ENCODE measurements at regions not wholly inside any gene's neighbourhood (a gene's known extent, or its start where the extent isn't known, plus 50 kb on each side); places are given as distances from the start of the nearest gene placed in this dataset.
A peak's percentile ranks its signal among the peaks of the same experiment; 100 is the strongest.

DNA sequence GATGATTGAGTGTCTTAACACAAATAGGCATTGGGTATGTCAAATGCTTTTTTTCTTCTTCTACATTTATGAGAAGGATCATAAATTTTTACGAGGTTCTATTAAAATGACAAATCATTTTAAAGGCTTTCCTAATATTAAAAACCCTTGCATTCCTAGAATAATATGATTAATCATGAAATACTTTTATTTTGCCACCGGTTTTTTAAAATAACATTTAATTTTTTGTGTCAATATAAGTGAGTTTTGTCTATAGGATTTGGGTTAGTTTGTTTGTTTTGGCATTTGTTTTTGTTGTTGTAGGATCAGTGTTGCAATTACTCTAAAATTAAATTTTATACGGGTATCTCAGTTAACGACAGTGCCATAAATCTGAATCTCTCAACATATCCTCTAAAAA lies 169.7 kb upstream of the STK26 start:
- no peaks in the 10 kb centered on the region for H3K36me3 ChIP-seq (ENCODE audit: control insufficient read depth in 4 of 4, insufficient read depth in 4 of 4, low read length in 4 of 4)
- TF ChIP-seq, protein P1, sequence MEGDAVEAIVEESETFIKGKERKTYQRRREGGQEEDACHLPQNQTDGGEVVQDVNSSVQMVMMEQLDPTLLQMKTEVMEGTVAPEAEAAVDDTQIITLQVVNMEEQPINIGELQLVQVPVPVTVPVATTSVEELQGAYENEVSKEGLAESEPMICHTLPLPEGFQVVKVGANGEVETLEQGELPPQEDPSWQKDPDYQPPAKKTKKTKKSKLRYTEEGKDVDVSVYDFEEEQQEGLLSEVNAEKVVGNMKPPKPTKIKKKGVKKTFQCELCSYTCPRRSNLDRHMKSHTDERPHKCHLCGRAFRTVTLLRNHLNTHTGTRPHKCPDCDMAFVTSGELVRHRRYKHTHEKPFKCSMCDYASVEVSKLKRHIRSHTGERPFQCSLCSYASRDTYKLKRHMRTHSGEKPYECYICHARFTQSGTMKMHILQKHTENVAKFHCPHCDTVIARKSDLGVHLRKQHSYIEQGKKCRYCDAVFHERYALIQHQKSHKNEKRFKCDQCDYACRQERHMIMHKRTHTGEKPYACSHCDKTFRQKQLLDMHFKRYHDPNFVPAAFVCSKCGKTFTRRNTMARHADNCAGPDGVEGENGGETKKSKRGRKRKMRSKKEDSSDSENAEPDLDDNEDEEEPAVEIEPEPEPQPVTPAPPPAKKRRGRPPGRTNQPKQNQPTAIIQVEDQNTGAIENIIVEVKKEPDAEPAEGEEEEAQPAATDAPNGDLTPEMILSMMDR (IDR thresholded peaks at IDR 0.05; ENCODE audit: control extremely low read depth, extremely low read depth): no peak
- no peak for DNase-seq
- H3K9ac ChIP-seq (ENCODE audit: insufficient read depth in 1 of 2, low read length in 2 of 2): no peak overlapping the region
- H3K27ac ChIP-seq (ENCODE audit: low read depth in 1 of 2, low read length in 1 of 2): no peak overlapping the region
- ATAC-seq (ENCODE audit: insufficient read depth, low FRiP score): no peak
- H3K9me3 ChIP-seq (ENCODE audit: control insufficient read depth in 4 of 4, insufficient read depth in 3 of 4, low read length in 3 of 4): peaks cover 0 to 2% (median 0%) of the 10 kb centered on the region in 4 donors
- H3K27me3 ChIP-seq (ENCODE audit: control insufficient read depth in 3 of 3, insufficient read depth in 3 of 3, low read length in 2 of 3): peaks cover 0 to 45% (median 40%) of the 10 kb centered on the region in 3 donors
- H3K4me3 ChIP-seq: no peak overlapping the region
- WGBS, 2 donors: 79 to 96% methylated on average over 4 of the region's 4 CpGs
- no peaks in the 10 kb centered on the region for H3K4me1 ChIP-seq (ENCODE audit: control insufficient read depth in 5 of 5, insufficient read depth in 5 of 5, low read length in 5 of 5)

DNA sequence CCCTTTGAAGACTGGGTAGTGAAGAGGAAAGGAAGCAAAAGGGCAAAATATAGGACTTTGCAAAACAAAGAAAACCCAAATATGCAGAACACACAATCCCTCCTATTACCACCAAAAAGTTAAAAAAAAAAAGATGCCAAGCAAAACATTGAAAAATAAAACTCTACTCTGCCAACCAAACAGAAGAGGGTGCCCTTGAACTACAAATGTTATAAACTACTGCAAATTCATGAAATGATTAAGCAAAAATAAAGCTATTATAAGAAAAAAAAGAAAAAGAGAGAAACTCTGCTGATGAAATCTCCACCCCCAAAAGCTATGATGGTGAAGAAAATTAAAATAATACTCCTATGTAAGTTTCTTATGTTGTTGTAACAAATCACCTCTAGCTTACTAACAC lies 168.5 kb upstream of the STK26 start:
- Histone ChIP-seq H3K4me3 (no peak overlapping the region), H3K9ac (ENCODE audit: insufficient read depth in 1 of 2, low read length in 2 of 2) (no peak overlapping the region), H3K27me3 (ENCODE audit: control insufficient read depth in 3 of 3, insufficient read depth in 3 of 3, low read length in 2 of 3) (peaks cover 0 to 55% (median 40%) of the 10 kb centered on the region in 3 donors), H3K36me3 (ENCODE audit: control insufficient read depth in 4 of 4, insufficient read depth in 4 of 4, low read length in 4 of 4) (no peaks in the 10 kb centered on the region), H3K4me1 (ENCODE audit: control insufficient read depth in 5 of 5, insufficient read depth in 5 of 5, low read length in 5 of 5) (no peaks in the 10 kb centered on the region), H3K27ac (ENCODE audit: low read depth in 1 of 2, low read length in 1 of 2) (no peak overlapping the region), H3K9me3 (ENCODE audit: control insufficient read depth in 4 of 4, insufficient read depth in 3 of 4, low read length in 3 of 4) (peaks cover 0 to 2% (median 0%) of the 10 kb centered on the region in 4 donors)
- peak in 1 of 3 donors; percentile 20 for DNase-seq
- TF ChIP-seq, protein P1 (IDR thresholded peaks at IDR 0.05; ENCODE audit: control extremely low read depth, extremely low read depth): no peak
- ATAC-seq (ENCODE audit: insufficient read depth, low FRiP score): no peak

DNA sequence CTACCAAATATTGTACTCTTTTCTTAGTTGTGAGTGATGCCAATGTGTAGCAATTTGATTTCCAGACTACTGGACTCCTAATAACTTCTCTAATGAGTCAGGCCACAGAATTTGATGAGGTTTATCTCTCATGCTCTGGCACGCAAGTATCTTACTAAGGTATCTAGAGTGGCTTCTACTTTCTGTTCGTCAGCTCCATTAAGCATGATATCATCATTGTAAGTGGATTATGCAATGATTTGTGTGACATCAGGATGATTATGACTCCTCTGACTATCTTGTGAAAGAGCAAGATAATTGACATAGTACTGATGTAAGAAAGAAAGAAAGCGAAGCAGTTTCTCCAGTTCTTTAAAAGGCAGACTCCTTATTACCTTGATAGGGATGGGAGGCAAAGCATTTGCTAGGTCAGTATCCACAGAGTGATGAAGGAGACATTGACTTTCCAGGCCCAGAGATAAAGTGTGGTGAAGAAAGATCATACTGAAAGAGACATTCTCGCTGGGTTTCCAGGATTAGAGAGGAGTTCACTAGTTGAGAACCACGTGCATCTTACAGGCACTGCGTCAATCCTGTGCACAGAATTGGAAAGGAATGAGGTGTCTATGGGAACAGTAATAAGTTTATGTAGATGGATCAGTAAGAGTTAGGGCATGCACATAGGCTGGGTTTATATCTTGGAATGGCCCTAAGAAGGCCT lies 161.9 kb upstream of the STK26 start:
- Histone ChIP-seq H3K9me3 (ENCODE audit: control insufficient read depth in 4 of 4, insufficient read depth in 3 of 4, low read length in 3 of 4) (peaks cover 0 to 4% (median 0%) of the 10 kb centered on the region in 4 donors), H3K4me3 (no peak overlapping the region), H3K27ac (ENCODE audit: low read depth in 1 of 2, low read length in 1 of 2) (no peak overlapping the region), H3K9ac (ENCODE audit: insufficient read depth in 1 of 2, low read length in 2 of 2) (no peak overlapping the region), H3K27me3 (ENCODE audit: control insufficient read depth in 3 of 3, insufficient read depth in 3 of 3, low read length in 2 of 3) (peaks cover 0 to 64% (median 51%) of the 10 kb centered on the region in 3 donors), H3K4me1 (ENCODE audit: control insufficient read depth in 5 of 5, insufficient read depth in 5 of 5, low read length in 5 of 5) (no peaks in the 10 kb centered on the region), H3K36me3 (ENCODE audit: control insufficient read depth in 4 of 4, insufficient read depth in 4 of 4, low read length in 4 of 4) (no peaks in the 10 kb centered on the region)
- DNase-seq (no peak), ATAC-seq (ENCODE audit: insufficient read depth, low FRiP score) (no peak)
- WGBS, 2 donors: 76 to 92% methylated on average over 6 of the region's 6 CpGs
- TF ChIP-seq, protein P1 (IDR thresholded peaks at IDR 0.05; ENCODE audit: control extremely low read depth, extremely low read depth): no peak

DNA sequence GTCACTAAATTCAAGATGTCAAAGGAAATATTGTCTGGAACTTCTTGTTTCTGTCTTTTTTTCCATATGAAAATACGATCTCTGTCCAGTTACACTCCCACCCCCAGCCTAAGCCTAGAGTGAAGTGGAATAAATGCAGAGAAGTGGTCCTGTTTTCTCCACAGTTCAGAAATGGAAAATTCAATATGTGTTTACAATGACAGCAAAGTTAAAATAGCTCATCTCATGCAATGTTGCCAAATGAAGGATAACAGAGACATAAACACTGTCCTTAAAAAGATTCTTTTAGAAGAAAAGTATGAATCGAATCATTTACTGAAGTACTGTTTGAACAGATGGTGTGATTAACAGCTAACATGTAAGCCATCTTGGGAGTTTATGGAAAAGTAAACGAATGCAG lies 160.8 kb upstream of the STK26 start:
- peaks cover 0 to 4% (median 0%) of the 10 kb centered on the region in 4 donors for H3K9me3 ChIP-seq (ENCODE audit: control insufficient read depth in 4 of 4, insufficient read depth in 3 of 4, low read length in 3 of 4)
- WGBS, 2 donors: 66 to 82% methylated on average over 3 of the region's 3 CpGs
- peaks cover 0 to 68% (median 52%) of the 10 kb centered on the region in 3 donors for H3K27me3 ChIP-seq (ENCODE audit: control insufficient read depth in 3 of 3, insufficient read depth in 3 of 3, low read length in 2 of 3)
- H3K4me3 ChIP-seq: no peak overlapping the region
- TF ChIP-seq, protein P1 (IDR thresholded peaks at IDR 0.05; ENCODE audit: control extremely low read depth, extremely low read depth): no peak
- no peak overlapping the region for H3K27ac ChIP-seq (ENCODE audit: low read depth in 1 of 2, low read length in 1 of 2)
- ATAC-seq (ENCODE audit: insufficient read depth, low FRiP score) (no peak), DNase-seq (no peak)
- no peak overlapping the region for H3K9ac ChIP-seq (ENCODE audit: insufficient read depth in 1 of 2, low read length in 2 of 2)
- no peaks in the 10 kb centered on the region for H3K36me3 ChIP-seq (ENCODE audit: control insufficient read depth in 4 of 4, insufficient read depth in 4 of 4, low read length in 4 of 4)
- no peaks in the 10 kb centered on the region for H3K4me1 ChIP-seq (ENCODE audit: control insufficient read depth in 5 of 5, insufficient read depth in 5 of 5, low read length in 5 of 5)
